Common myeloid progenitor, CD34-positive (primary cell): ENCODE measurements at regions not wholly inside any gene's neighbourhood (a gene's known extent, or its start where the extent isn't known, plus 50 kb on each side); places are given as distances from the start of the nearest gene placed in this dataset.

Source experiments
- CTCF ChIA-PET: fragments of 350-600 bp; sonication (Branson Sonifier 250); formaldehyde crosslinking; loops from one replicate; lab custom pipeline; 2021; ENCODE audit warnings: antibody characterized with exemption; lab: Charles Lee
- POLR2A ChIA-PET: fragments of 350-600 bp; sonication (Branson Sonifier 250); formaldehyde crosslinking; loops from one replicate; lab custom pipeline; 2021; ENCODE audit warnings: antibody characterized with exemption; lab: Charles Lee
- DNase-seq, 3 donors: peaks; one replicate each; pipeline versions ENCODE4 v3.0.0 to v3.0.0-alpha.2; 2013
- H3K27ac ChIP-seq, 2 experiments: 1 replicate in 1 of 2; 2 replicates in 1 of 2; pipeline ENCODE4 v1.7.0; 2013; ENCODE audit warnings: inconsistent platforms in 2 of 2, low read length in 2 of 2, mild to moderate bottlenecking in 2 of 2, low read depth in 1 of 2, moderate library complexity in 1 of 2; ENCODE audit not compliant: severe bottlenecking in 2 of 2, insufficient read depth in 1 of 2, poor library complexity in 1 of 2
- H3K27me3 ChIP-seq, 5 experiments: replicated peaks in 2 of 5; 1 replicate in 3 of 5; 2 replicates in 2 of 5; pipeline versions ENCODE4 v1.6.1 to v1.7.0; 2013; ENCODE audit warnings: low read length in 4 of 5, mild to moderate bottlenecking in 2 of 5, moderate library complexity in 2 of 5, inconsistent platforms in 1 of 5; ENCODE audit not compliant: insufficient read depth in 5 of 5, control insufficient read depth in 4 of 5
- H3K36me3 ChIP-seq, 4 experiments: 1 replicate in 2 of 4; 2 replicates in 2 of 4; pipeline versions ENCODE4 v1.6.1 to v1.7.0; 2013; ENCODE audit warnings: low read length in 3 of 4, control low read depth in 1 of 4, mild to moderate bottlenecking in 1 of 4; ENCODE audit not compliant: control insufficient read depth in 4 of 4, insufficient read depth in 4 of 4
- H3K4me1 ChIP-seq, 4 experiments: 1 replicate in 3 of 4; 2 replicates in 1 of 4; pipeline versions ENCODE4 v1.6.1 to v1.7.1; 2013; ENCODE audit warnings: low read length in 3 of 4, mild to moderate bottlenecking in 3 of 4, control low read depth in 1 of 4, inconsistent platforms in 1 of 4, moderate library complexity in 1 of 4; ENCODE audit not compliant: control insufficient read depth in 4 of 4, insufficient read depth in 4 of 4; ENCODE audit errors: control extremely low read depth in 1 of 4
- H3K4me3 ChIP-seq, 7 experiments: 1 replicate in 4 of 7; 2 replicates in 3 of 7; pipeline versions ENCODE4 v1.5.1 to v1.7.0; 2013; ENCODE audit warnings: mild to moderate bottlenecking in 7 of 7, low read length in 6 of 7, moderate library complexity in 6 of 7, inconsistent platforms in 2 of 7, low read depth in 2 of 7, control low read depth in 1 of 7; ENCODE audit not compliant: insufficient read depth in 4 of 7, control insufficient read depth in 1 of 7; ENCODE audit errors: extremely low read depth in 1 of 7
- H3K9me3 ChIP-seq, 5 experiments: 1 replicate in 4 of 5; 2 replicates in 1 of 5; pipeline versions ENCODE4 v1.6.1 to v1.7.1; 2013; ENCODE audit warnings: low read length in 4 of 5, mild to moderate bottlenecking in 2 of 5, inconsistent platforms in 1 of 5, low read depth in 1 of 5, moderate library complexity in 1 of 5; ENCODE audit not compliant: control insufficient read depth in 4 of 5, insufficient read depth in 2 of 5; ENCODE audit errors: control extremely low read depth in 1 of 5
- WGBS: methylation state at CpG from one replicate; pipeline ENCODE4 v1.1.5; 2013; ENCODE audit not compliant: insufficient coverage; 5-methylcytosine and 5-hydroxymethylcytosine counted together

DNA sequence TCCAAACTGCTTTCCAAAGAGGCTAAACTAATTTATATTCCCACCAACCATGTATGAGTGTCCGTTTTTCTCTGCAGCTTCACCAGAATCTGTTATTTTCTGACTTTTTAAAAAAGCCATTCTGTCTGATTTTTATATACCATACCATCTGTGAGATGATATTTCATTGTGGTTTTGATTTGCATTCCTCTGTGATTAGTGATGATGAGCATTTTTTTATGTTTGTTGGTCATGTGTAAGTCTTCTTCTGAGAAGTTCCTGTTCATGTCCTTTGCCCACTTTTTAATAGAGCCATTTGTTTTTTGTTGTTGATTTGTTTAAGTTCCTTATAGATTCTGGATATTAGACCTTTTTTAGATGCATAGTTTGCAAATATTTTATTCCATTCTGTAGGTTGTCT, 179.4 kb upstream of the ALCAM start:
- peaks cover 0 to 2% (median 0%) of the 10 kb centered on the region in 5 experiments for H3K9me3 ChIP-seq
- H3K4me3 ChIP-seq = no peak overlapping the region
- DNase-seq = no peak
- WGBS = no CpG with 5 or more reads among the region's 1 CpG
- H3K27ac ChIP-seq = no peak overlapping the region
- POLR2A ChIA-PET = no interaction called here
- H3K4me1 ChIP-seq = no peaks in the 10 kb centered on the region
- H3K36me3 ChIP-seq = no peaks in the 10 kb centered on the region
- CTCF ChIA-PET = no interaction called here
- no peaks in the 10 kb centered on the region for H3K27me3 ChIP-seq

DNA sequence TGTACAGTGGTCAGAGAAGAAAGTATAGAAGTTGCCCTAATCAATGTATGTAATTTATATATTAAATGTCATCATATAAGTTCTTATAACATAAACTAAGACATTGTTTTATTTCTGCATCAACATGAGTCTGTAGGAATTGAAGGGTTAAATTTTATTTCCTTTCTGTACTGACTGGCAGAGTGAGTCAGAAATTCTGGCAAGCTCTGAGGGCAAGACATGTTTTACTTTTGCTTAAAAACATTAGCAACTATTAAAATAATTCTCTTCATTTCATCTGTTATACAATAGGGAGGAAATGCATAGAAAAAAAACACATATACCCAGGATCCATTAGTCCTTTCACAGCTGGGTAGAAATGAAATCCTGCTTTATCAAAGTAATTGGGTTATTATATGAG, 171.4 kb upstream of the ALCAM start:
- no peaks in the 10 kb centered on the region for H3K36me3 ChIP-seq
- H3K4me1 ChIP-seq = no peaks in the 10 kb centered on the region
- no peak overlapping the region for H3K4me3 ChIP-seq
- H3K27ac ChIP-seq = no peak overlapping the region
- ChIA-PET POLR2A (no interaction called here), CTCF (no interaction called here)
- H3K9me3 ChIP-seq = peaks cover 0 to 2% (median 0%) of the 10 kb centered on the region in 5 experiments
- no peaks in the 10 kb centered on the region for H3K27me3 ChIP-seq
- DNase-seq = no peak

GRCh38 chr3:105197863-105198262, 168.8 kb upstream of the ALCAM start:
- Histone ChIP-seq H3K4me1 (no peaks in the 10 kb centered on the region), H3K27me3 (no peaks in the 10 kb centered on the region), H3K36me3 (no peaks in the 10 kb centered on the region), H3K9me3 (no peaks in the 10 kb centered on the region), H3K27ac (no peak overlapping the region), H3K4me3 (no peak overlapping the region)
- 71% methylated on average over 1 of the region's 2 CpGs for WGBS
- ChIA-PET CTCF (no interaction called here), POLR2A (no interaction called here)
- DNase-seq = no peak

GRCh38 chr3:105199217-105199616, 167.5 kb upstream of the ALCAM start:
- 93% methylated on average over 2 of the region's 3 CpGs for WGBS
- no peaks in the 10 kb centered on the region for H3K4me1 ChIP-seq
- H3K36me3 ChIP-seq = no peaks in the 10 kb centered on the region
- no peak overlapping the region for H3K27ac ChIP-seq
- no peak overlapping the region for H3K4me3 ChIP-seq
- CTCF ChIA-PET = no interaction called here
- DNase-seq = no peak
- H3K9me3 ChIP-seq = no peaks in the 10 kb centered on the region
- H3K27me3 ChIP-seq = no peaks in the 10 kb centered on the region
- POLR2A ChIA-PET = no interaction called here

DNA sequence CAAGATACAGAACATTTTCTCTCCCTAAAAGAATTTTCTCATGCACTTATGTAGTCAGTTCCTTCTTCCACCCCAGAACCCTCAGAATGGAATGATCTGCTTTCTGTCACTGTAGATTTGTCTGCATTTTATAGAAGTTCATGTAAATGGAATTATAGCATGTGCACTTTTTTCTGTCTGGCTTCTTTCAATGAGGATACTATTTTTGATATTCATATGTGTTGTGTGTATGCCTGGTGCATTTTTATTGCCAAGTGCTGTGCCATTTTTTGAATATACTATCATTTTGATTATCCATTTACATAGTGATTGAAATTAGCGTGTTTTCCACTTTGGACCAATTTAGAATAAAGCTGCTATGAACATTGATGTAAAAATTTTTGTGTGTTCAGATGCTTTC, 156.6 kb upstream of the ALCAM start:
- H3K4me1 ChIP-seq = no peaks in the 10 kb centered on the region
- H3K4me3 ChIP-seq = no peak overlapping the region
- 100% methylated on average over 1 of the region's 1 CpG for WGBS
- H3K9me3 ChIP-seq = no peaks in the 10 kb centered on the region
- no peak overlapping the region for H3K27ac ChIP-seq
- no peaks in the 10 kb centered on the region for H3K36me3 ChIP-seq
- no peaks in the 10 kb centered on the region for H3K27me3 ChIP-seq
- no peak for DNase-seq
- CTCF ChIA-PET = no interaction called here
- POLR2A ChIA-PET = no interaction called here

DNA sequence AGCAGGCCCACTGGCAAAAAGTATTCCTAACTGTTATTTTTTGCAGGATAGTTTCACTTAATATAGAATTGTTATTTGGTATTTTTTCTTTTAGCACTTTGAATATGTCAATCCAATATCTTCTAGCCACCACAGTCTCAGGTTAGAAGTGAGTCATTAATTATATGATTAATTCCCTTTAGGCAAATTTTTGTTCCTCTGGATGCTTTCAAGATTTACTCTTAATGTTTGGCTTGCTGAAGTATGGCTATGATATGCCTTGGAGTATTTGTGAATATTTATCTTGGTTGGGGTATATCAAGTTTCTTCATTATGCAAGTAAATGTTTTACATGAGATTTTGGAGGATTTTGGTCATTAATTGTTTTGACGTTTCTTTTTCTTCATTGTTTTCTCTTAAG, 152.1 kb upstream of the ALCAM start:
- no peak for DNase-seq
- Histone ChIP-seq H3K4me1 (no peaks in the 10 kb centered on the region), H3K36me3 (no peaks in the 10 kb centered on the region), H3K4me3 (no peak overlapping the region), H3K27ac (no peak overlapping the region), H3K27me3 (no peaks in the 10 kb centered on the region), H3K9me3 (no peaks in the 10 kb centered on the region)
- no CpG with 5 or more reads among the region's 1 CpG for WGBS
- ChIA-PET CTCF (no interaction called here), POLR2A (no interaction called here)

- Histone ChIP-seq H3K27me3 (no peaks in the 10 kb centered on the region), H3K9me3 (no peaks in the 10 kb centered on the region), H3K36me3 (no peaks in the 10 kb centered on the region), H3K4me1 (no peaks in the 10 kb centered on the region), H3K4me3 (no peak overlapping the region), H3K27ac (no peak overlapping the region)
- CTCF ChIA-PET = no interaction called here
- DNase-seq = no peak
- WGBS = 85% methylated on average over 7 of the region's 8 CpGs
- POLR2A ChIA-PET = no interaction called here
Observed at GRCh38 chr3:105222568-105223093, 144.1 kb upstream of the ALCAM start.
